ENCODE measurements at regions not wholly inside any gene's neighbourhood (a gene's known extent, or its start where the extent isn't known, plus 50 kb on each side); places are given as distances from the start of the nearest gene placed in this dataset.
"Not testable (repeated sequence)": the region's sequence is repeated elsewhere in the genome, so short reads cannot be mapped to it uniquely, and the experiment has no call there.

GRCh38 chr22:48505891-48506290 lies 1321.8 kb downstream of the BRD1 start:
- no peak for DNase-seq (ENCODE audit: low read depth)

- DNase-seq (ENCODE audit: low read depth), result no peak
Measured at GRCh38 chr22:48504519-48505140, 1323.0 kb downstream of the BRD1 start.

- no peak for DNase-seq (ENCODE audit: low read depth)
Measured at GRCh38 chr22:48503876-48504275, 1323.8 kb downstream of the BRD1 start.

GRCh38 chr22:48503035-48503625 lies 1324.5 kb downstream of the BRD1 start:
- DNase-seq (ENCODE audit: low read depth), result no peak

- no peak for DNase-seq (ENCODE audit: low read depth)
Measured at GRCh38 chr22:48501231-48501750, 1326.4 kb downstream of the BRD1 start.

- no peak for DNase-seq (ENCODE audit: low read depth)
Measured at GRCh38 chr22:48500471-48501230, 1327.0 kb downstream of the BRD1 start.

GRCh38 chr22:48499456-48500425 lies 1327.9 kb downstream of the BRD1 start:
- no peak for DNase-seq (ENCODE audit: low read depth)

GRCh38 chr22:48498526-48499331 lies 1328.9 kb downstream of the BRD1 start:
- no peak for DNase-seq (ENCODE audit: low read depth)

GRCh38 chr22:48497743-48498520 lies 1329.7 kb downstream of the BRD1 start:
- not testable (repeated sequence) for DNase-seq (ENCODE audit: low read depth)

- DNase-seq (ENCODE audit: low read depth), result no peak
Measured at GRCh38 chr22:48496987-48497650, 1330.6 kb downstream of the BRD1 start.

- no peak for DNase-seq (ENCODE audit: low read depth)
Measured at GRCh38 chr22:48496226-48496845, 1331.3 kb downstream of the BRD1 start.

GRCh38 chr22:48495751-48496080 lies 1332.0 kb downstream of the BRD1 start:
- no peak for DNase-seq (ENCODE audit: low read depth)

- DNase-seq (ENCODE audit: low read depth), result no peak
Measured at GRCh38 chr22:48494968-48495750, 1332.5 kb downstream of the BRD1 start.

- no peak for DNase-seq (ENCODE audit: low read depth)
Measured at GRCh38 chr22:48494256-48494967, 1333.3 kb downstream of the BRD1 start.

- no peak for DNase-seq (ENCODE audit: low read depth)
Measured at GRCh38 chr22:48493733-48494132, 1333.9 kb downstream of the BRD1 start.

GRCh38 chr22:48492366-48493320 lies 1335.0 kb downstream of the BRD1 start:
- DNase-seq (ENCODE audit: low read depth), result no peak

- DNase-seq (ENCODE audit: low read depth), result no peak
Measured at GRCh38 chr22:48491451-48491941, 1336.2 kb downstream of the BRD1 start.

All from stimulated activated CD8-positive, alpha-beta memory T cell treated with anti-CD3 and anti-CD28 coated beads, Interleukin-12 subunit alpha, Interleukin-12 subunit beta, amount 100 ng/mL, for 1 hour (primary cell).